ENCODE measurements at regions not wholly inside any gene's neighbourhood (a gene's known extent, or its start where the extent isn't known, plus 50 kb on each side); places are given as distances from the start of the nearest gene placed in this dataset.
"Not testable (repeated sequence)": the region's sequence is repeated elsewhere in the genome, so short reads cannot be mapped to it uniquely, and the experiment has no call there.

DNA sequence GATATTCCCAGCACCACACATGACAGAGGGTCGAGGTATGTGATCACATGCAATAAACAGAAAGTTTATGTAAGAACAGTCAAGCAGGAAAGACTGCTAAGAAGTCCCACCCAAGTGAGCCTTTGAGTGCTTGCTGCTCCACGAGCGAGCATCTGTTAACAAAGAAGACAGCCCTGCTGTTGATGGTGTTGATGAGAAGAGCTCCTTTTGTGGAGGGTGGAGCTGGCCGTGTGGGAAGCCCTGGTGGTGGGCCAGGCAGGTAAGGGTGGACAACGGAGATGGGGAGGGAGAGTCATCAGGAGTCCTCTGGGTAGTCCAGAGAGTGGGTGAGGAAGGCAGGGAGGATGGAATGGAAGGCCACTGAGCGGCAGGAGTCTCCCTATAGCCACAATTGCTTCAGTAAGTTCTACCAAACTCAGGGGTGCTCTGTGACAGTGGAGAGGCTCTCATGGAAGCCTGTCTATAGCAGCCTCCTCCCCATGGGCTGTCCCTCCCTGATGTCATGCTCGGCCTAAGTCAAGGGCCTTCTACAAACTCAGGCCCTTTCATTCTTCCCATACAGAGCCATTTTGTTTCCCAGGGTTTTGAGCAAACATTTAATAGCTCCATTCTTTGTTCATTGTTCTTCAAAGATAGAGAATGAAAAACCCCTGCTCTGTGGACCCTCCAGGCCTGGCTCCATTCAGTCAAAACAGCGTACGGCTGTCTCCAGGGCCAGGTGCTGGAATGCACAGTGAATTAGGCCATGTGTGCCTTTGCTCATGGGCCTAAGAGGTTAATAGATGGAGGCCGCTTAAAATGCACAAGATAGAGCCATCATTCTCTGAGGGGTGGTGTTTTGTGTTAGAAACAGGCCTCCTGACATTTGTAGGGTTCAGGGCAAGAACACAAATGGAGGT, 494.2 kb upstream of the RAB6C start:
- H3K4me3 ChIP-seq (ENCODE audit: low read depth, low read length), result no peak overlapping the region

DNA sequence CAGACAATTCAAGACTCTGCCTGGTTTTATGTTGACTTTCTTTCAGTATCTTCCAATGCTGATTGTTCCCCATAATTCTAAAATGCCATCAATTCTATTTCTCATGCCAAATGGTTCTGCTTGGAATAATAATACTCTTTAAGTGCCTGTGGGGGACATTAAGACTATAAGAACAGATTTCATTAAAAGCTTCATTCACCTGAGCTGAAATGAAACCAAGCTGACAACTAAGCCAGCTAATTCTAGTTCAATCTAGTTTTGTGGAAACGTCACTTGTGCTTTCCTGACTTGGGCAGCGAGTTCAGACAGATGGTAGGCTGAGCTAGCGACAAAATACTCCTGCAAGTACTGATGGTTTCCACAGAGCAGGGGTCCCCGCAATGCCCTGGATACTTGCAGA, 491.1 kb upstream of the RAB6C start:
- no peak overlapping the region for H3K4me3 ChIP-seq (ENCODE audit: low read depth, low read length)

DNA sequence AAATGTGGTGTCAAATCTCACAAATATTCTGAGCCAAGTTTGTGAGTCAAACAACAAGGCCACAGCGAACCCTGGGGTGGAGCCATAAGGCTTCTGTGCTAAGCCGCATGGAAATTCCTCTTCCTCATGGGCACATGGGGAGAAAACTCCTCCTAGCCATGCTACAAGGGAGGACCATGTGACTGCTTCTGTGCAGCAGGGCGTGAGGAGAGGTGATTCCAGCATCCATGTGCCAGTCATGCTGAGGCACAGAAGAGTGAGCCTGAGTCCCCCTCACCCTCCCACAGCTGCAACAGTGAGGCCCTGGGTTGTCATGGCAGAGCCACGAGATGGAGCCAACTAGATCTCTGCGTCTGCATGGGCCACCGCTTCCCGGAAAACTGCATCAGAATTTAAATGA, 488.8 kb upstream of the RAB6C start:
- H3K4me3 ChIP-seq (ENCODE audit: low read depth, low read length), result no peak overlapping the region

DNA sequence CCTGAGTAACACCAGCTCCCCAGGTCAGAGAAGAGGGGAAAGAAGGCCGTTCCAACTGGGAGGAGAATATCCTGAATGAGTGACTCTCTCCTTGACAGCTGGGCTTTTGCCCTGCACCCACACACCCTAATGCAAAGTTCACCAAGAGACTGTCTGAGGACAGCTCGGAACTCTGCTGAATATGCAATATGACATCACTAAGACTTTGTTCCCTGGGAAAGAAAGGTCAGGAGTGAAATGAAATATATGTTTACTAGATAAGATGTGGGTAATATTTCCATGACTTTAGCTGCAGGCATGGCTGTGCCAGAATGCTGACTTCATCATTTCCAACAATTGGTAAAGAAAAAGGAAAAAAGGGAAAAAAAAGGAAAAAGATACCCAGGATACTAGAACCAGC, 488.2 kb upstream of the RAB6C start:
- no peak overlapping the region for H3K4me3 ChIP-seq (ENCODE audit: low read depth, low read length)

DNA sequence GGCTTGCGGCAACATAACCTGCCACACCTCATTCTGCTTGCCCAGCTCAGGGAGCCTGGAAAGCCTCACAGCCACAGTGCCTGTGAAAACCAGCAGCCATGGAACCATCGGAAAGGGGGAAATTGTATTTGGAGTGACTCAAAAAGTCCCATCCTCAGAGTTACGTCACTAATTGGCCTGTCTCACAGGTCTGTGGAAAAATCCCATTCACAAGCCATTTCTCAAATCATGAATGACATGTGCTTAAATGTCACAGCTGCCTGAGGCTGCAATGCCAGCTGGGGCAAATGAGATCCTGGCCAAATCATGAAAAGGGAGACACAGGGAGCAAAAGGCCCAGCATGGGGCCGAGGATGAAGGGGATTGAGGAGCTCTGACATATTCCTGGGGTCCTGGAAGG, 486.9 kb upstream of the RAB6C start:
- H3K4me3 ChIP-seq (ENCODE audit: low read depth, low read length), result no peak overlapping the region

DNA sequence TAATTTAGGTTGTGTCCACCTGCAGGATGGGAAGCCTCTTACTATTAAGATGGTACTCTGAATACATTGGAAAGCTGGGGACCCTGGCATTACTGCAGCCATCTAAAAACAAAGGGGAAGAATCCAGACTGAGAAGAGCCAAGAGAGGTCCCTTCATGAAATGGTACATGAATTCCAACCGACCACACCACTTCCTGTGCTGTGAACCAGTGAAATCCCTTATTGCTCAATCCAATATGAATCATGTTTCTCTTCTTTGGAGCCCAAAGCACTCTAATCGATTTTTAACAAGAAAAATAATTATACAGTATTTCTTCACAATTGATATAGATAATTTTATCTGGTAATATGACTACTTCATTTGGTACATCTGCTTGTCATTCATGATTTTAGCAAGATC, 479.7 kb upstream of the RAB6C start:
- H3K4me3 ChIP-seq (ENCODE audit: low read depth, low read length), result no peak overlapping the region

DNA sequence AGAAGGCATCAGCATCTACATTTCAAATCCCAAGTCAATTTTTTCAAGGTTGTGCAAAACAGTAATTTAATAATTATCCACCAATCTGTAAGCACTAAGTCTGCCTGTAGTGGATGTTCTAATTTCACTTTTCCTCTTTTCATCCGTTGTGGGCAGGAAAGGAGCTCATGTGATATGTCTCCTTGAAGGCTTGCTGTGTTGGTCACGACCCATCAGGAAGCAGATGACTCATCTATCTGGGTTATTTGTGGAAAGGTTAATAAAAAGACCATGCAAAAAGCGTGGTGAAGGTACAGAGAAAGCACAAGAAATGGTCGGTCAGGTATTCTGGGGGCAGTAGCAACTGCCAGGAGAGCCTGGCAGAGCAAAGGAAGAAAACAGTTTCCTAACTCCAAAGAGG, 476.7 kb upstream of the RAB6C start:
- H3K4me3 ChIP-seq (ENCODE audit: low read depth, low read length), result no peak overlapping the region

DNA sequence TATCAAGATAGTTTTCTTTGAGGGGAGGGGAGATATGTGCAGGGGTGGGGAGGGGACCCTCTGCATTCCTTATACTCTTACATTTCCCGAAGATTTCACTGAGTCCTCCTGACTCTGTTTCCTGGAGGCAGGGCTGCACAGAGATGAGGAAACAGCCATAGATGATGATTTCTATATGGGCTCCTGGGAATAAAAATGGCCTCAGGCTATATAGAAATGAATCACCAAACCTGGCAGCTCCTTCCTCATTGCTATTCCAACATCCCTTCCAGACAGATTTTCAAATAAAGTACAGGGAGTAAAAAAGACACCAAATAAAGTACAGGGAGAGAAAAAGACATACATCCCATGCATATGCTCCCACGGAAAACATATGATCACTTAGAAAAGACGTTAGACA, 474.8 kb upstream of the RAB6C start:
- H3K4me3 ChIP-seq (ENCODE audit: low read depth, low read length), result no peak overlapping the region

DNA sequence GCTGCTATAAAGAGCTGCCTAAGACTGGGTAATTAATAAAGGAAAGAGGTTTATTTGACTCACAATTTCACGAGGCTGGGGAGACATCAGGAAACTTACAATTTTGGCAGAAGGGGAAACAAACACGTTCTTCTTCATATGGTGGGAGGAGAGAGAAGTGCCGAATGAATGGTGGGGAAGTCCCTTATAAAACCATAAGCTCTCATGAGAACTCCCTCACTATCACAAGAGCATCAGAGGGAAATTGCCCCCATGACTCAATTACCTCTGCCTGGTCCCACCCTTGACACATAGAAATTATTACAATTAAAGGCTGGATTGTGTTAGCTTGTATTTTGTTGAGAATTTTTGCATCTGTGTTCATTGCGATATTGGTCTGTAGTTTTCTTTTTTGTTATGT, 460.5 kb upstream of the RAB6C start:
- no peak overlapping the region for H3K4me3 ChIP-seq (ENCODE audit: low read depth, low read length)

DNA sequence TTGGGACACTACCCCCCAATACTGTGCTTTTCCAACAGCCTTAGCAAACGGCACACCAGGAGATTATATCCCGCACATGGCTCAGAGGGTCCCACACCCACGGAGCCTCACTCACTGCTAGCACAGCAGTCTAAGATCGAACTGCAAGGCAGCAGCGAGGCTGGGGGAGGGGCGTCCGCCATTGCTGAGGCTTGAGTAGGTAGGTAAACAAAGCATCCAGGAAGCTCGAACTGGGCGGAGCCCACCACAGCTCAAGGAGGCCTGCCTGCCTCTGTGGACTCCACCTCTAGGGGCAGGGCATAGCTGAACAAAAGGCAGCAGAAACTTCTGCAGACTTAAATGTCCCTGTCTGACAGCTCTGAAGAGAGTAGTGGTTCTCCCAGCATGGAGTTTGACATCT, 447.3 kb upstream of the RAB6C start:
- H3K4me3 ChIP-seq (ENCODE audit: low read depth, low read length), result not testable (repeated sequence)

DNA sequence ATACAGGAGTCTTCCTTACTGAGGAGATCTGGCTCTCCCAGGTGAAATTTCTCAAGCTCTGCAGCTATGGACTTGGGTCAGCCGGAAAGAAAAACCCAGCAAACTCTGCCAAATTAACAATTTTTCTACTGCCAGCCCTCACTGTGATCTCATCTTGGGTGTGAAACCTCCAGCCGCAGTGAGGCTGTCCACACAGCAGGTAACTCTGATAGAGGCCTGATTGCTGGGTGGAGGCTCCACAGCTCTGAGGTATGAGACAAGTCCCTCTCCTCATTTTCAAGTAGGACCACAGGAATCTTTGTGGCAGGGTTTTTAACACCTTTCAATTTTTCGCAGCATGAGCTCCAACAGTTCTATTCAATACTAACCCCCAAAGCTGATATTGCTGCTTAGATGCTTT, 430.6 kb upstream of the RAB6C start:
- no peak overlapping the region for H3K4me3 ChIP-seq (ENCODE audit: low read depth, low read length)

DNA sequence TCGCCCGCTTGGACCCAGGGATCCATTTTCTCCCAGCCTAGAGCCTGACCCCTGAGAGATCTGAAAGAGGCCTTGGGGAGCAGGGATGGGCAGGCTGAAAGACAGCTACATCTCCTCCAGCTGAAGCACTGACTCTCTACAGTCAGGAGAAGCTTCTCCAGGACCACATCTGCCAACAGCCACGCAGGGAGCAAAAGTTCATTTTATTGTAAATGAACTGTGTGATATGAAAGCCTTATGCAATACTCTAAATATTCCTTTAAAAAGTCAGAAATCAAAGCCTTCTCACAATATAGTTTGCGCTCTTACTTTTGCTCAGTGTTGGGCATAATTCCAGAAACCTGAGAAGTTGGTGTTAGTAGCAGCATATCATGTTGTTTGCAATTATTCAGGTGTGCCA, 428.9 kb upstream of the RAB6C start:
- H3K4me3 ChIP-seq (ENCODE audit: low read depth, low read length), result no peak overlapping the region

DNA sequence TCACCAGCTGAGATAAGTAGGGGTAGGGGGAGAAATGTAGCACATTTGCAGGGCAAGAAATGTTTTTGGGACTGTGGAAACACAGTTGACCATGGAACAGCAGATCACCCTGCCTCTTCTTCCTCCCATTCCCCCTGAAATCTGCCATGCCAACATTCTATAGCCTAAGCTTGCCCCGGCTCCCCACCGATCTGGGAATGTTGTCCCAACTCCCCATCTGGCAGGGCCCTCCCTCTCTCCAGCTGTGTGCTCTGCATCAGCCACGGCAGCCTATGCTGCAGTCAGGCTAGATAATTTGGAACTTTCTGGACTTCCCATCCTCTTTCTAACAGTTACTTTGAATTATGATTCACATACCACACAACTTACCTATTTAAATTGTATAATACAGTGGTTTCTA, 425.1 kb upstream of the RAB6C start:
- H3K4me3 ChIP-seq (ENCODE audit: low read depth, low read length), result no peak overlapping the region

DNA sequence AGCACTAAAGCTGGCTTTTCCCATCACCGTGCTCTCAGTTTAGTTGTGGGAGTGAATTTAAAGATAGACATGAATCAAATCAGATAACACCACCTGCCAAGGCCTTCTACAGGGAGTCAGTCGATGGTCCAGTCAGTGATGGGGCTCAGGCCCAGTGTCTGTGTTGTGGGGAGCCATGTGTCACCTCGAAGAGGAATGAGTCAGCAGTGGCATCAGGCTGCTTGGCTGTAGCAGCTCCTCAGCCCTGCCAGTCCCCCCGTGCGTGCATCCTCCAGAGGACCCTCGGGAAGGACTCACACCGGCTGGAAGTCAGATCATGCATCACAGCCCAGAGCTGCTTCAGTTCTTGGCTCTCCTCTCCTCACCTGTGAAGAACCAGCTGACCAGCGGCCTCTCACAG, 420.4 kb upstream of the RAB6C start:
- H3K4me3 ChIP-seq (ENCODE audit: low read depth, low read length), result no peak overlapping the region

DNA sequence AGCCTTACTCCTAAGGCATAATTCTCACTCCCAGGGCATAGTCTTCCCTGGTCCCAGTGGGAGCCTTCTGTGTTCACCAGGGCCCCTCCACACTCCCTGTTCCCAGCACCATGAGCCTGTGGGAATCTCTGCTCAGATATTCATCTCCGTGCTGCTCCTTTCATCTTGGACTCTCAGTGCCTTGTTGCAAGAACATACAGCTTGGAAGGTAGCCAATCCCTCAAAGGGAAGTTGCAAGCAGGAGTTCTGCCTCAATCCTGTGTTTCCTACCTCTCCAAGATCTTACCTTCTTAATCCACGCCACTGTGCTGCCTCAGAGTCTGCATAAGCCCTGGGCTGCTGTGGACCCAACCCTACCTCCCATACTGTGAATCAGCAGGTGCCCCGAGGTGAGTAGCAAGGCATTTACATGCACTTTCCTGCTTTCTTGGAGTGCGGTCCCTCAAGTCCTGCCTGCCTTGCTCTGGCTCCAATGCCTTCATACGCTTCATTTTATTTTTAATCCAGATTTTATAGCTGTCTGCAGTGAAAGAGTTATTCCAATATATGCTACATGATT, 413.8 kb upstream of the RAB6C start:
- H3K4me3 ChIP-seq (ENCODE audit: low read depth, low read length), result no peak overlapping the region

DNA sequence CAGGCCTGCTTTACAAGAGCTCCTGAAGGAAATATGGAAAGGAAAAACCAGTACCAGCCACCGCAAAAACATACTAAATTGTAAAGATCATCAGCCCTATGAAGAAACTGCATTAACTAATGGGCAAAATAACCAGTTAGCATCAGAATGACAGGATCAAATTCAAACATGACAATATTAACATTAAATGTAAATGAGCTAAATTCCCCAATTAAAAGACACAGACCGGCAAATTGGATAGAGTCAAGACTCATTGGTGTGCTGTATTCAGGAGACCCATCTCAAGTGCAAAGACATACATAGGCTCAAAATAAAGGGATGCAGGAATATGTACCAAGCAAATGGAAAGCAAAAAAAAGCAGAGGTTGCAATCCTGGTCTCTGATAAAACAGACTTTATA, 408.7 kb upstream of the RAB6C start:
- H3K4me3 ChIP-seq (ENCODE audit: low read depth, low read length), result not testable (repeated sequence)

DNA sequence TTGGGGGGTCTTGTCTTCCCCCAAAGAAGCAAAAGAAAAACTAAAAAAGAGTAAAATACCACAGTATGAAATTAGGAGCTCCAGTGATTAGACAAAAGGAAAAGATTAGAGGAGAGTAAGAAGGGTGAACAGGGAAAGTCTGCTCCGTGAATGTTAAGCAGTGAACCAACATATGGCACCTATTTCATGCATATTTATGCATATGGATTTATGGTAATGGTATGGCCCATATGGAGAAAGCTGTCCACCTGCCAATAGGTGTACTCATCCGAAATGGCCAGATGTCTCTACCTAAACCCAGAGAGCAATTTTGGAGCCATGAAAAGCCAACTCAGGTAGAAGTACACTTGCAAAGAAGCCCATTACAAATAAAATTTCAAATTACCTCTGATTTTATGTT, 404.0 kb upstream of the RAB6C start:
- H3K4me3 ChIP-seq (ENCODE audit: low read depth, low read length), result no peak overlapping the region

DNA sequence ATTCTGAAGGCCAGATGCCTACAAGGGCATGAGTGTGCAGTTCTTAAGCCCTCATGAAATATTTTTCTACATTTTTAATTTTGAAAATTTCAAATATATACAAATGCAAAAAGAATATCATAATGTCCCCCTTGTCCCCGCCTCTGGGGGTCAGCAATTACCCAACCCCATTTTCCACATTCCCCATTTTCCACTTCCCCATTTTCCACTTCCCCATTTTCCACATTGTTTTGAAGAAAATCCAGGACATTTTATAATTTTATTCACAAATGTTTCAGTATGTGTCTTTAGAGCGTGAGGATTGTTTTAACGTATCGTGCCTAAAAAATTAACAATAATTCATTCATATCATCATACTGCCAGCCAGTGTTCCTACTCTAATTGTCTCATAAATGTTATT, 403.6 kb upstream of the RAB6C start:
- no peak overlapping the region for H3K4me3 ChIP-seq (ENCODE audit: low read depth, low read length)

DNA sequence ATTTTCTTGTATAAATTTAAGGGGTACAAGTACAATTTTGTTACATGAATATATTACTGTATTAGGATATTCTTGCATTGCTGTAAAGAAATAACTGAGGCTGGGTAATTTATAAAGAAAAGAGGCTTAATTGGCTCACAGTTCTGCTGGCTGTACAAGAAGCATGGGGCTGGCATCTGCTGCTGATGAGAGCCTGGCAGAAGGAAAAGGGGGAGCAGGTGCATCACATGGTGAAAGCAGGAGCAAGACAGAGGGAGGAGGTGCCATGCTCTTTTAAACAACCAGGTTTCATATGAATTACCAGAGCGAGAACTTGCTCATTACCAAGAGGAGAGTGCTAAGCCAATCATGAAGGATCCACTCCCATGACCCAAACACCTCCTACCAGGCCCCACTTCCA, 399.5 kb upstream of the RAB6C start:
- H3K4me3 ChIP-seq (ENCODE audit: low read depth, low read length), result no peak overlapping the region

DNA sequence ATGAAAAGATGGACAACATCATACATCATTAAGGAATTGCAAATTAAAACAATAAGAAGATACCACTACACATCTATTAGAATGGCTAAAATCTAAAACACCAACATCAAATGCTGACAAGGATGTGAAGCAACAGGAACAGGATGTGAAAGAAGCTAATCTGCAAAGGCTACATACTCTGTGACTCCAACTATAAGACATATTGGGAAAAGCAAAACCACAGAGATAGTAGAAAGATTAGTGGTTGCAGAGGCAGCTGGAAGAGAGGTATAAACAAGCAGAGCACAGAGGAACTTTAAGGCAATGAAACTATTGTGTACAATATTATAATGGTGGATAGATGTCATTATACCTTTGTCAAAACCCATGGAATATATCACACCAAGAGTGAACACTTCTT, 393.7 kb upstream of the RAB6C start:
- H3K4me3 ChIP-seq (ENCODE audit: low read depth, low read length), result no peak overlapping the region

DNA sequence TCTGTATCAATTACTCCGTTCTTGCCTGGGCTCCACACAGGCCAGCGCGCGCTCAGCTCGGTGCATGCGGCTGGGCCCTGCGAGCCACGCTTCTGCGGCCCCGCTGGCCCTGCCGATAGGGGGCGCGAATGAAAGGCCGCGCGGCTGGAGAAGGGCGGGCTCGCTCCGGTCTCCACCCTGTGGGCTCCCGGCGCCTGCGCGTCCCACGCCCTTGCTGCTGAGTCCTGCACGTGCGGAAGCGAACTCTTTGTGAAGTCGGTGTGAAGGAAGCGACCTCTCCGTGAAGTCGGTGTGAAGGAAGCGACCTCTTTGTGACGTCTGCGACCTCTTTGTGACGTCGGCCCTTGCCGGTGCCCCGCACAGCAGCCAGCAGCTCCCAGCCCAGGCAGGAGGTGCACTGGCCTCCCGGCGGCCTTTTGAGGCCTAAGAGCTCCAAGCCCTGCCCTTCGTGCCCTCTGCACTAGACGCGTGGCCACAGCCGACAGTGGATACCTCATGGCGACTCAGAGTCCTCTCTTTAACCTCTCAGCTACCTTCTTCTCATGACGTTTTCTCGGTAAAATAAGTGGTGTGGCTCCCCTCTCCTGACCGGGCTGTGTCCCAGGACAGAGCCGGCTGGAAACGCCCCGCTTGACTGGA, 391.9 kb upstream of the RAB6C start:
- H3K4me3 ChIP-seq (ENCODE audit: low read depth, low read length), result no peak overlapping the region

DNA sequence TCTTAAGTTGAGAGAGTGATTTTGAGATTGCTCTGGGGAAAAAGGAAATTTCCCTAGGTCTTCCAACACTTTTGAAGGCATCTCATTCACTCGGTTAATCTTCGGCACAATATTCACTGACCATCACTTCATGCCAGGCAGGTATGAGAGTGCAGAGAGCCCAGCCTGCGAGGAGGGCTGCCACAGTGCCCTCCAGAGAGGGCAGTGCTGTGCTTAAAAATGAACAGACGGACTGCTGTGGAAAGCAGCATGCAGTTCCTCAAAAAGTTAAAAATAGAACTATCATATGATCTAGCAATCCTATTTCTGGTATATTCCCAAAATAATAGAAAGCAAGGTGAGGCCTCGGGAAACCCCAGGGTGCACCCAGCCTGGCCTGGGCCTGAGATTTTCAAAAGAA, 374.9 kb upstream of the RAB6C start:
- H3K4me3 ChIP-seq (ENCODE audit: low read depth, low read length), result no peak overlapping the region

All from iPS-11a (cell line).